GM21381 (cell line): ENCODE measurements at regions not wholly inside any gene's neighbourhood (a gene's known extent, or its start where the extent isn't known, plus 50 kb on each side); places are given as distances from the start of the nearest gene placed in this dataset.

ENCODE experiments used
- ATAC-seq: cut with Tn5 transposase; IDR thresholded peaks from one replicate; pipeline ENCODE4 v1.9.1; 2021; ENCODE audit warnings: mild to moderate bottlenecking, moderate library complexity; ENCODE audit not compliant: unreplicated experiment

DNA sequence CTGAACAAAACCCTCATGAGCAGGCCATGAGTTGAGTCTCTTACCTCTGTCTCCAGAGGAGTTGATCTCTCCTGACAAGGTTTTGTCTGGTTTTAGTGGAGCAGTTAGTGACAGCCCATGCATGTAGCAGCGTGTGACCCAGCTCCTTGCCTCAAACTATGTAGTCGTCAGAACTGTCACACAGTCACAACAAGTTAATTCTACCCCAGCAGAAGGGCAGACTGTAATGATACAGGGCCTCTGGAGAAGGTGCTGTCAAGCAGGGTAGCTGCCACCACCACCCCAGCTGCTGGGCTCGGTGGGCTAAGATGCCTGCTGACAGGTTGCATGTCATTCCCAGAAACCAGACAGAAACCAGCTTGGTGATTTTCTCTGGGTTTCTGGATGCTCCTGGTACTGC is 194.5 kb downstream of the PSAT1 start:
- ATAC-seq: no peak

DNA sequence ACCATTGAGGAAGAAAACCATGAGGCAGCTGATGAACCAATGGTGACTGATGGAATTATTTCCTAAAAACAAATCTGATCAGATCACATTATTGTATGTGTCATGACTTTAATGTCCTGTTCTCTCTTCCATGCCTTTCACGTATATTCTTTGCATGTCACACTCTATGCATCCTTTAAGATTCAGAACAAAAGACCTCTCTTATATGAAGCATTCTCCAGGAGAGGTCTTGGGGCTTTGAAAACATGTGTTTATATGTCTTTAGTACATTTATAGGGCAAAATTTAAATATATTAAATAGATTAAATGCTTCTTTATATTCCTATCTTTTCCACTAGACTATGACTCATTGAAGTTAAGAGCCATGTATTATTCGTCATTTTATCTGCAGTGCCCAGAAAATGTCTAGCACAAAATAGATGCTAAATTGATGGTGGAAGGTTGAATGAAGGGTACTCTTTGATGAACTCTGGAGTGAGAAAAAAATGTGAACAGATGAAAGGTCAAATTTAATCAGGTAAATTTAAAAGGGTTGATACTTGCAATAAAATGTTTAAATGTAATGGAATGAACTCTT is 196.3 kb downstream of the PSAT1 start:
- no peak for ATAC-seq

DNA sequence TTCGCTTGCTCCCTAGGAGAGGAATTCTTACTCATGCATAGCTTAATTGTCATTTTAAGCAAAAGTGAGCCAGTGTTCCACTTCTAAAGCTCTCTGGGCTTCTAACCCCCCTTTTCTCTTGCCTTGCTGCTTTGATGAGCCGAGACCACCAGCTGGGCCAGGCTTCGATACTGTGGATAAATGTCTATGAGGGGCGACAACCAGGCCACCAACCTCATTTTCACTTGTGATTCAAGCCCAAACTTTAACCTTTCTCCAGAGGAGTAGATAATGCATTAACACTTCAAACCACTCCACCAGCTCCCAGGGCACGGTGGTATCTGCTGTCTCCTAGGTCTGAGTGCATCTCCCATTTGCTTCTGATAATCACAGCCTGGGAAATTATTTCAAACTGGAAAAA is 205.6 kb downstream of the PSAT1 start:
- ATAC-seq: no peak

- ATAC-seq: no peak
Observed at GRCh38 chr9:78505546-78505945, 208.6 kb downstream of the PSAT1 start.

- no peak for ATAC-seq
Observed at GRCh38 chr9:78507037-78507436, 210.1 kb downstream of the PSAT1 start.

GRCh38 chr9:78510035-78510434 is 213.1 kb downstream of the PSAT1 start:
- no peak for ATAC-seq

DNA sequence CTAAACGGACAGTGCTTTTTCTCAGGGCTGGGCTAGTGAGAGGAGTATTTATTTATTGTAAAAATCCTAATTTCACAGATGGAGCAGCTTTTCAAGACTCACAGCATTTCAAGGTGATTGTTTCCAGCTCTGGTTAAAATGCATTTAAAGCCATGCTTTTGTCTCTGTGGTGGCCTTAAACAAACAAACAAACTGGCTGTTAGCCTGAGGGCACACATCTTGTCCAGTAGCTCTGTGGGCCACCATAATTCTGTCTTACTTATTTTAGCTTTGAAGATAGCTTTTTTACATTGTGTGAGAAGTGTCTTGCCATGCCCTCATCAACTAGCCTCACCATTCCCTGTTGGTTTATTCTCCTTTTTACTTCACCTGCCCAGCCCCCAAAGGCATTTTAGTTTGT is 218.2 kb downstream of the PSAT1 start:
- no peak for ATAC-seq

GRCh38 chr9:78519786-78520185 is 222.9 kb downstream of the PSAT1 start:
- no peak for ATAC-seq

DNA sequence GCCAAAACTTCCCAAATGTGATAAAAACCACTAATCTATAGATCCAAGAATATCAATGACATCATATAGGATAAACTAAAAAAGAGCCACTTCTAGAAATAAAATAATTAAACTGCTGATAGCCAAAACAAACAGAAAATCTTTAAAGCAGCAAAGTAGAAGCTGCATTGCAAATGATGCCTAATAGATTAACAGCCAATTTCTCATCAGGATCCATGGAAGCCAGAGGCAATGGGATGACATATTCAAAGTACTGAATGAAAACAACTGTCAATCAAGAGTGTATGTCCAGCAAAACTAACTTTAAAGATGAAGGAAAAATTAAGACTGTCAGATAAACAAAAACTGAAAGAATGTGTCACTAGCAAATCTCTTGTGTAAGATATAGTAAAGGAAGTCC is 224.8 kb downstream of the PSAT1 start:
- ATAC-seq: no peak

GRCh38 chr9:78525986-78526560 is 229.1 kb downstream of the PSAT1 start:
- no peak for ATAC-seq

- no peak for ATAC-seq
Observed at GRCh38 chr9:78533500-78533899, 236.6 kb downstream of the PSAT1 start.

- ATAC-seq: no peak
Observed at GRCh38 chr9:78539188-78539587, 242.3 kb downstream of the PSAT1 start.

DNA sequence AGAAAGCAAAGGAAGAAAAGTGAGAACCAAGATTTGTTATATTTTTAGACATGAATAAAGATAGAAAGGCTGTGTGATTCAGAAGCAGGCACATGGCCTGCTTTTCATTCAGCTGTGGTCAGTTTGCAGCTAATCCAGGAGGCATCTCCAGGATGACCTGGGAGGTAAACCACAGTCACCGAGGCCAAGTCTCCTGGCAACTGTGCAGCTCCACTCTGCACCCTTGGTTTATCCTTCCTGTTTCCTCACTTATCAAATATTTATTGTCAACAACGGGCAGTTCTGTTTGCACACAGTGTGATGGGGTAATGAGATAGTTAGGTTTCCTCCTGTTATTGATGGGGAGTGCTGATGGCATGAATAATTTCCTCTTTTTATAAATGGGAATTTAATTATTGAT is 243.0 kb downstream of the PSAT1 start:
- ATAC-seq: no peak

DNA sequence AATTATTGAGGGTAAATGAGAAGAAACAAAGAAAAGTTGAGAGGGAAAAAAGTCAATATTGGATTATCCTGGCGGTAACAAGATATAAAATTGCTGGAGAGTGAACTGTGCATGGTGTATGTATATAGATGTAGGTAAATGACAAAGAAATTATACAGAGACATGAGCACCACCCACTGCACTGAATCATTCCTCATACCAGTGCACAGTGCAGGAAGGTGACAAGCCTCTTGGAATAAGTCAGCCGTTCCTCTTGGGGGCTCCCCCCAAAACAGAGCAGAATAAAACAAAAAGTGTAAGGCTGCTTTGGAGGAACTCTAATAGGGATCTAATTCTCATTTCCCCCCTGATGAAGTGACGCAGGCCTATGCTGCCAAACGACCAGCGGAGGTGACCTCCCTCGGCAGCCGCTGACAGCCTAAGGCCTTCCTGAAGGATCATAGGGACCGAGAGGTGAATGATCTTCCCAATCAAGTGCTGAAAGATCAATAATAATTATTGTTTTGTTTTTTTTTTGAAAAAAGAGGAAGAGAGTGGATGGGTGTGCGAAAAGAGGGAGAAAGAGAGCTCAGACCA is 245.0 kb downstream of the PSAT1 start:
- ATAC-seq: no peak

GRCh38 chr9:78542491-78543181 is 245.7 kb downstream of the PSAT1 start:
- no peak for ATAC-seq

DNA sequence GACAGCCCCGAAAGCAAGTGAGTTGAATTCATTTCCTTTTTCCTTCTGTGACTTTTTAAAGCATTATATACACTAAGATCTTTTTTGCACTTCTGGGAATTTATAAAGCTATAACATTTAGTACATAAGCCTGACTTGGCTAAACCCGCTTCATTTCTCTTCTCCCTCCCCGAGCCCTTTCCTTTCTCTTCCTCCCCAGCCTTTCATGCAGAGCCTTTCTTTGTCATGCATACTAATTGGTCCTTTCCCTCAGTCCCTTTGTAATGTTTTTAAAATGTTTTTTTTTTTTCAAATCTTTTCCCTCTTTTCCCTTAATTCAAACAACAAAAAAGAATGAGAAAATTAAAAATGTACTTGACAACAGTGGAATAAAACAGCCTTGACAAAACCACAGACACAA is 246.4 kb downstream of the PSAT1 start:
- no peak for ATAC-seq

DNA sequence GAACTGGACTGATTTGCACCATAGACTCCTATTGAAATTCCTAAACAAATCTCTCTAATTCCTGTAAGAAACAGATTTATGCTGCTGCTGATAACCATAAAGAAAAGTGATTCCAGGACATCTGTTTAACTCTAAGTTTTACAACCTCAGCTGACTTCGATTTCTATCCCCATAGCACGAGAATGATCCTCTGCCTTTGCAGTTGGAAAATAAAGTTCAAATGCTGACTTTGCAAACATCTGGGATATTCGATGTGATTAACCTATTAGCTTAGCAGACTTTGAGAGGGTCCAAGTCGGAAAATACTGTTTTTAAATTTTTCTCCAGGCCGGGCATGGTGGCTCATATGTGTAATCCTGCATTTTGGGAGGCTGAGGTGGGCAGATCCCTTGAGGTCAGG is 247.3 kb downstream of the PSAT1 start:
- ATAC-seq: no peak

- no peak for ATAC-seq
Observed at GRCh38 chr9:78547831-78548230, 250.9 kb downstream of the PSAT1 start.

DNA sequence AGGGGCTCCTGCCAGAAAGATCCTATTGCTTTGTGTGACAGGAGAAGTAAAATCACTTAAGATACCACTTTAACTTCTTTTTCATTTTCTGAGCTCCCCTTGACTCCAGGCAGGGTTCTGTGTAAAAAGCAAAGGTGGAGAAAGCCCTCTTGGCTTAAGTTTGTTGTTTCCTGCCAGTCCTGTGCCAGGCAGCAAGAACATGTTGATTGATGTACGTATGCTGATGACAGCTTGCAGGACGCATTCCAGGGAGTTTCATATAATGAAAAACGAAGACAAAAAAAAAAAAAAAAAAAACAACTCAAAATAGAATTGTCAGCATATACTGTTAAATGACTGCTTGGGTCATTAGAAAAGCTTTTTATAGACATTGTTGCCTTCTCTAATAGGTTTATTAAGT is 251.7 kb downstream of the PSAT1 start:
- no peak for ATAC-seq

- ATAC-seq: no peak
Observed at GRCh38 chr9:78549711-78550110, 252.8 kb downstream of the PSAT1 start.

DNA sequence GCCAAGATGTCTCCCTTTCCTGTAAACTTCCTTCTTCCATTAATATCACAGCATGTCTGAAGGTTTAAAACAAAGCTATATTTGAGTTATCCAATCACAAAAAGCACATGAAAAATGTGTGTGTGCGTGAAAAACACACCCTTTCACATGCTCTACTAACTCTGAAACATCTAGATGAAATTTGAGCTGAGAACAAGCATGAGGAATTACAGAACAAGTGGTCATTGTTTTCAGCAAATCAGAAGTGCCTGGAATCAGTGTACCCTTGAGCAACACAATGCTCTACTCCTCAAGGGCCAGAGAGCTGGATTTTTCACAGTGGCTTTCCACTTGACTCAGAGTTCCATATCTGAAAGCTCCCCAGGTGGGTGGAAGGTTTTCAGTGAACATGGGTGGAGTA is 255.9 kb downstream of the PSAT1 start:
- no peak for ATAC-seq

DNA sequence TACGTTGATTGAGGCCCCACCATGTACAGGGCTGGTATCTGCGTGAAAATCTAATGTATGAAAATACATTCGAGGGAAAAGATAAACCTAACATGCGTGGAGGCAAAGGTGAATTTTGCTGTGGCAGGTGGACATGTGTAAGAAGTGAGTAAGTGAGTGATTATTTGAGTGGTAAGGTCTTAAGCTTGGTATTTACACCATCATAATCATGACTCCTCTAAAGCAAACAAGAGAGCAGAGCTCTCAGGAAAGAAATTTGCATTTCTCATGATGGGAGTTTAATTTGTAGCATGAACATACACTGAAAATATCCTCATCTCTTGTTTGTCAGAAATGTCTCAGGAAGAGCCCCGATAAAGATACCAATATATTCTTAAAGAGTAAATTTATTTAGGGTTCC is 260.6 kb downstream of the PSAT1 start:
- ATAC-seq: no peak
